ENCODE measurements at regions not wholly inside any gene's neighbourhood (a gene's known extent, or its start where the extent isn't known, plus 50 kb on each side); places are given as distances from the start of the nearest gene placed in this dataset.

GRCh38 chr16:77612596-77612995, 109.7 kb upstream of the NUDT7 start:
- no TSS peak for BruUV-seq (replicated peaks)
- Histone ChIP-seq H3K27ac (ENCODE audit: insufficient read depth, low read depth, low read length) (no peak overlapping the region), H3K9ac (replicated peaks; ENCODE audit: extremely low read depth, insufficient read depth, low read length) (no peak overlapping the region), H3K27me3 (ENCODE audit: control insufficient read depth in 2 of 2, insufficient read depth in 2 of 2, low read length in 2 of 2) (no peaks in the 10 kb centered on the region), H3K4me2 (ENCODE audit: insufficient read depth, low read length) (no peak overlapping the region), H3K4me3 (replicated peaks in 1 of 3; ENCODE audit: insufficient read depth in 1 of 3, low read depth in 1 of 3, low read length in 3 of 3) (no peak overlapping the region), H3K36me3 (ENCODE audit: control insufficient read depth in 2 of 2, extremely low read depth in 1 of 2, insufficient read depth in 2 of 2, low read length in 2 of 2) (no peaks in the 10 kb centered on the region), H3K9me1 (replicated peaks; ENCODE audit: control insufficient read depth, extremely low read depth, insufficient read depth, low read length) (no peaks in the 10 kb centered on the region), H3K79me2 (ENCODE audit: control insufficient read depth, insufficient read depth, low read length) (no peaks in the 10 kb centered on the region), H2AFZ (ENCODE audit: low read depth, low read length) (no peak overlapping the region), H4K20me1 (replicated peaks; ENCODE audit: control insufficient read depth, extremely low read depth, insufficient read depth, low read length) (no peaks in the 10 kb centered on the region), H3K9me3 (replicated peaks; ENCODE audit: control insufficient read depth, insufficient read depth, low read length) (no peaks in the 10 kb centered on the region), H3K4me1 (ENCODE audit: control insufficient read depth, extremely low read depth, insufficient read depth, low read length) (peaks cover 5% of the 10 kb centered on the region)
- intact Hi-C loops (cut with micrococcal nuclease) (no loop called here), dilution Hi-C loops (cut with MboI; ENCODE audit: extremely low pct_ligation_motif_present, low sequenced_read_pairs) (no loop called here)
- TF ChIP-seq POLR2AphosphoS5 (IDR thresholded peaks at IDR 0.05; ENCODE audit: insufficient read depth, low read depth, low read length): no peak
- TF ChIP-seq MYC (IDR thresholded peaks at IDR 0.05; ENCODE audit: low read depth, low read length): no peak
- no peak for TF ChIP-seq POLR2A (IDR thresholded peaks at IDR 0.05; ENCODE audit: low read depth, low read length)
- TF ChIP-seq JUN (IDR thresholded peaks at IDR 0.05; ENCODE audit: borderline replicate concordance, insufficient read depth, insufficient read length, low read depth): no peak
- TF ChIP-seq CTCF (IDR thresholded peaks at IDR 0.05; ENCODE audit: extremely low read depth in 1 of 2, insufficient read depth in 1 of 2, low read depth in 1 of 2, low read length in 2 of 2): no peak
- no peak for TF ChIP-seq FOS (IDR thresholded peaks at IDR 0.05; ENCODE audit: borderline replicate concordance, insufficient read depth, low read length)
- no peak for TF ChIP-seq EZH2 (IDR thresholded peaks at IDR 0.05; ENCODE audit: borderline replicate concordance, low read depth, low read length, severe bottlenecking)
- no peak for TF ChIP-seq MAX (IDR thresholded peaks at IDR 0.05; ENCODE audit: insufficient read depth, insufficient read length)
- TF ChIP-seq GATA2 (IDR thresholded peaks at IDR 0.05; ENCODE audit: insufficient read depth, insufficient read length, low read depth, low read length): no peak
- ChIA-PET CTCF (no interaction called here), POLR2A (no interaction called here)
- DNase-seq (ENCODE audit: low read depth, low spot score) (no peak), FAIRE-seq (no peak)

All from endothelial cell of umbilical vein (primary cell).